NCI-H460 (cell line): ENCODE measurements at regions not wholly inside any gene's neighbourhood (a gene's known extent, or its start where the extent isn't known, plus 50 kb on each side); places are given as distances from the start of the nearest gene placed in this dataset.

ENCODE experiments used
- DNase-seq: peaks from one replicate; pipeline ENCODE4 v3.0.0-alpha.2; 2016; ENCODE audit warnings: low read depth; ENCODE audit errors: extremely low read depth

DNA sequence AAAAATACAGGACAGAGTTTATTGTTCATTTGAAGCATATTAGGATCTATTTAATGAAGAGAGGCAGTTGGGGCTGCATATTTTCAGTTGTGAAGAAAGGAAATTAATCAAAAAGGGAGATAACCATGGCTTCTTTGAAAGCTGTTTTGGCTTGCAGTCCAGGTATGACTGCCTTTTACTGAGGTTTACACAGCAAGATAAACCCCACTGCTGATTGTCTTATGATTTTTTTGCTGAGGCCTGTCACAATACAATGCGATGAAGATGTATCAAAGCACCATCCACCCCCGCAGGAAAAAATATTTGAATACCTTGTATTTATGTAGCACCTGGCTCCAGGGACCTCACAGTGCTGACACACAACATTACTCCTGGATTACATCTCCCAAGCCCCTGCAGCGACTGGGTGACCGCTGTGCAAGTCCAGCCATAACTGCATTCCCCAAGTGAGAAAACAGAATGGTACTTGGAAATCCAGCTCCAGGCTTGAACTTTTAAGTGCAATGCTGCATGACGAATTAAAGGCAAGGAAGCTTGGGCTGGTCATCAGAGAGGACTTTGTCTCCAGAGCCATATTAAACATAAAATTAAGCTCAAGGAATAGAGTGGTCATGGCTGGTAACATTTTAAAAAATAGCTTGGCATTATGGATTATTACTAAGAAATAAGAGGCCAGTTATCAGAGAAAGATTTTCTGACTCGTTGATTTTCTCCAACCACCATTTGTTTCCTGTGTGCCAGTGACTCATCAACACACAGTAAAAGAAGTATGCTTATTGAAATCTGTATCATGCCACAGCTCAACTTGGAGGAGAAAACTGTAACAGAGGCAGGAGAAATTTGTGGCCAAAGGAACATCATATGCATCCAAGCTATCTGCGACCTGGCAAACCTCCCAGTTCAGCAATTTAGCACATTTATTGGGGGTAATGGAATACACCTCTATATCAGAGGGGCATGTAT, 374.2 kb downstream of the MAN2A1 start:
- no peak for DNase-seq

GRCh38 chr5:110064603-110065268, 375.0 kb downstream of the MAN2A1 start:
- DNase-seq, result no peak

GRCh38 chr5:110070836-110071235, 381.1 kb downstream of the MAN2A1 start:
- no peak for DNase-seq

- DNase-seq, result no peak
Measured at GRCh38 chr5:110072651-110073050, 382.9 kb downstream of the MAN2A1 start.

DNA sequence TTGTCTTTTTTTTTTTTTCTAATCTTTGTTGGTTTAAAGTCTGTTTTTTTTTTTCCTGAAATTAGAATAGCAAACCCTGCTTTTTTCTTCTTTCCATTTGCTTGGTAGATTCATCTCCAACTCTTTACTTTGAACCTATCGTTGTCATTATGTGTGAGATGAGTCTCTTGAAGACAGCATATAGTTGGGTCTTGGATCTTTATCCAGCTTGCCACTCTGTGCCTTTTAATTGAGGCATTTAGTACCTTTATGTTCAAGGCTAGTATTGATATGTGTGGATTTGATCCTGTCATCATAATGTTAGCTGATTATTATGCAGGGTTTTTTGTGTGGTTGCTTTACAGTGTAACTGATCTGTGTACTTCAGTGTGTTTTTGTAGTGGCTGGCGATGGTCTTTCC, 383.8 kb downstream of the MAN2A1 start:
- DNase-seq, result no peak

GRCh38 chr5:110075656-110076055, 385.9 kb downstream of the MAN2A1 start:
- no peak for DNase-seq

DNA sequence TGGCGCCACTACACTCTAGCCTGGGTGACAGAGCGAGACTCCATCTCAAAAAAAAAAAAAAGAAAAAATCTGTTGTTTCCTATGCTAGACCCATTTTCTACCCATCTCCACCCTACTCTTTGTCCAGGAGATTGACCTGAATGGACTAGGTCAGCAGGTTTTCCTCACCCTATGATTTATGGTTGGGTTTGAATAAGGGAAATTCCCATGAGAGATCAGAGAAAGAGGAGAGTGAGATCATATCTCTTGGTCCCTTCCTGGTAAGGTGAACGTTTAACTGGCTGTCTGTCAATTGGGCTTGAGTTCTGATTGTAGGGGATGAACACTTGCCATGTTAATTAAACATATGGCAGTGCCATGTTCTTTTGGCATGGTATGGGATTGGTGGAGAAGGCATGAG, 387.4 kb downstream of the MAN2A1 start:
- DNase-seq, result no peak

DNA sequence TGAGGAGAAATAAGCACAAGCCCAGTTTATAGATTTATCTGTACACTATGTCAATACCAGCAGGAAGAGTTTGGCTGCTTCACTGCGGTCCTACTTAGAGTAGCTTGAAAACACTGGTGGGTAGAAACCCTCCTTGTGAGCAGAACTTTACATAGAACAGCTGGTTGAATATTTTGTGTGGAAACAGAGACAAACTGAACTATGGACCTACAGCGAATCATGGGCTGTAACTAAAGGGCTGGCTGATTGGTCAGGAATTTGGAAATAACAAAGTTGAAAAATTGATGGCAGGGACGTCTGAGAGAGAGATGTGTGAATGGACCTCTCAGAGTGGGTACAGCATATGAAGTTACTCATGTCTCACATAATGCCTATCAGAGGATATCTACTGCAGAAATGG, 392.5 kb downstream of the MAN2A1 start:
- no peak for DNase-seq

DNA sequence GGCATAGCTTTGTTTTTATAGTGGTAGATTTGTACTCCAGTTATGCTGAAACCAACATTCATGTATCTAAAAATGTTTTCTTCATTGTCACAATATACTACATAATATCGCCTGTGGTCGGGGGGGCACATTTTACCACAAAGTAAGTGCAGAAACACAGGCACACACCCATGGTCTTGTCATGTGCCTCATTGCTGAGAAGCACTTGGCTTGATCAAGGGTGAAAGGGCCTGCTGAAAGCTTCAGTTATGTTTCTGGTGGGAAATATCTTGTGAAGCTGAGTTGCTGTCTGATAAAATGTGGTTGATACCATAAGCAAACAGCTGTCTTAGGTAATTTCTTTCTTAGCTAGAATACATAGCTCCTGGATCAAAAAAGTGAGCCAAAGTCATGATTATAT, 393.1 kb downstream of the MAN2A1 start:
- no peak for DNase-seq

DNA sequence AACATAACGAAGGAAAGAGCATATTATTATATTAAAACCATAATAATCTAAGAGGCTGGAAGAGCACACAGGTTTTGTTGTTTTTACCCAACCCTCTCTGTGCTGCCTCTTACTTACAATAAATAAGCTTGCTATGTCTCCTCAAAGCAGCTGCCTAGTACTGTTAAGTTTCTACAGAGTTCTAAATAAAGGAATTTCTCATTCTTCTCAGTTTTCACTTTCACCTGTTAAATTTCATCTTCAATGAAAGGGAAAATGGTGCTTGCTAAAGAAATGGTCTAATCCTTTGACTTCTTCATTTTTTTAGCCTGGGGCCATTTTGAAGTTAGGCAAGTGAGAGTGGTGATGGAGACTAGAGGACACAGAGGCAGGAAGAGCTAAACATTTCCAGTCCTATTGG, 396.1 kb downstream of the MAN2A1 start:
- DNase-seq, result no peak

DNA sequence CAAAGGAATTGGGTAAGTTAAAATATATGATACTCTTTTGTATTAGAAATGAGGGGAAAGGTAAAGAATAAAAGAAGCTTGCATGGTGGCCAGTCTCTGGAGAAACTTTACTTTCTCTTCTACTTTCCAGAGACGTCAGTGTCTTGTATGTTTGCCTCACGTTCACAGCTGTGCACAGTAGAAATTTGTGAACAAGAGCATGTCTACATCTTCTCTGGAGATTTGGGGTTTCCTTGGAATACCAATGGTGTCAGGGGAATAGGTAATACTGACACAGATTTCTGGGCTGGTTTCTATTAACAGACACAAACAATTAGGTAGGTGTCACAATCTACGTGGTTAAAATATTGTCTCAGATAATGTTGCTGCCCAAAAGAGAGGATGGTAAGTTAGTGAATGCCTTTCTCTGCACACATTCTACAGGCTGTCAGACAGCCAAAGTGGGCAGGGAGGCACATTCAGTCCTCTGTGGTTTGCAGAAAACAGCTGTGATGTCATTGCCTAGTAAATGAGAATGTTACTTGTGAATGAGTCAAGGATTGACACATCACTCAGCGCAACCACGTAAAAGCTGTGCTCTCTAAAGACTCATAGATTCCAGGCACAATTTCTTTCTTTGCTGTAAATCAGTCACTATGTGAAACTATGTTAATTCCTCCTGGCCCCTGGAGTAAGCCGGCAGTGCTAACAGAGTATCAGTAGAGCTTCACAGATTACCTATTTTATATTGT, 397.1 kb downstream of the MAN2A1 start:
- peak; percentile 41 for DNase-seq

DNA sequence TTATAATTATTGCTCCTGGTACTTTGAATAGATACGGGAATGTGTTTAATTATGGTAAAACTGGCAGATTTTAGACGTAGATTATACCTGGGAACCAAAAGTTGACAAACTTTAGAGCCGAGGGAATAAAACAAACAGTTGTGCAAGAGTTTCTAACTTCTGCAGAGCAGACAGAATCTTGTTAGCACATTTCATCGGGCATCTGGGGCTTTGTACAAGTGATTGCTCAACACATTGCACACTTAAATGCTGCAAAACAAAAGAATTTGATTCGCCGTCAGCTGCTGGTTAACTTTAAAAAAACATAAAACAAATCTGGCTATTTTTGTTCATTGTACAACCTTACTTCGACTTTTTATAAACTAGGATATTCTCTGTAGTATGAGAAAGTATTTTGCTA, 398.1 kb downstream of the MAN2A1 start:
- DNase-seq, result no peak

DNA sequence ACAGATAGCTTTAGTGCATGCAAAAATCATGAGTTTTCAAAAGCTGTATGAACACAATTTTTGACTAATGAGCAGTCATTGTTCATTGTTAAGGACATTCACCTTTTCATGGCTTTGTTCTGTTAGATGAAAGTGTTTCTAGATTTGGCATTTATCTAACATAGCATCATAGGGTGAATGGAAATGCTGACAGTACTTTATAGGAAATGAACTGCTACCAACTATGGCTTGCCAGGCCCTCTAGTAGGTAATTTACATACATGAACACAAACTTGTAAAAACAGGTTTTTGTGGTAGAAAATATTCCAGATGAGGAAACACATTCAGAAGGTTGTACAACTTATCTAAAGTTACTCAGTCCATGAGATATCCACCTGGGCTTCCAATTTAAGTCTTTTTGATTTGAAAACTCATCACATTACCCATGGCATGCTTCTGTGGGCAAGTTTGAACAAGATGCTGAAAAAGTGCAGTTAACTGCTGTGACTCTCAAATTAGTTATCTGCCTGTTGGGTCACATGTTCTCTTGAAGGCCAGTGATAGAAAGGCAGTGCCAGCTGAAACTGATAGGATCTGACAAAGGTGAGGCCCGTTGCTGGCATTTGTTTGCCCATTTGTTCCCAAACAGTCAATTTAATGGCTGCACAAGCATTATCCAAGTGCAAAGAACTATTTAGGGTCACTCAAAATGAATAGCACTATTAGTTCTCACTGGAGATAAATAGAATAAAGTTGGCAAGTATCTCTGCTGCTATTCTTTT, 399.1 kb downstream of the MAN2A1 start:
- no peak for DNase-seq

DNA sequence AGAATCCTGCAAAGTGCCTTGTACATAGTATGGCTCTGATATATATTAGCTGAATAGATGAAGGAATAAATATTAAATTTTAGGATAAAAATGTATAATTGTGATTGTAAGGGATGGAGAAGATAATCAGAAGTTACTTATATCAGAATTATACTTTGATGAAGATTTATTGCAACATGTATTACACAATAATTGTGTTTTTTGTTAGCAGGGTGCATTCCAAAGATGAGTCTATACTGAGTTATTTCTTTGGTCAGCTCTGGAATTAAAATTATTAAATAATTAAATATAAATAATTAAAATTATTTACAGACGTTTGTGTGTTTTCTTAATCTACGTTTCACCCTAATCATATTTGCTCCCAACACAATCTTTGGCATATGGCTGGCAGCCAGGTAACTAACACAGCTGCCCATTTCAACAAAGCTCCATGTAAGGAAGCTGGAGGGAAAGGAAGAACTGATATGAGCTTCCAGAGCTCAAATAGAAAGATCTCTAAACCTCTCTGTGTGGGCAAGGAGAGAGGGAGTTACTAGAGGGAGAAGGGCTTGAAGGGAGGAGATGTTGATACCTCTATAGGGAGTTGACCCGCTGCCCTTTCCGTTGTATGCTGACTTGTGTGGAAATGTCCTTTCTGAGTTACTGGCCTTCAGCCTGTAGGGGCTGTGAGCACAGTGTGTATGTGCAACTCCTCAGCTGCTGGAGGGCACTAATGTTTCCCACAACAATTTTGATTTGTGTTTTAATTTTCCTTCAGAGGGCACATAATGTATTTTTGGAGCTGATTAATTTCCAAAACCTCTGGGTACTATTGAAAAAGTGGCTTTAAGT, 403.4 kb downstream of the MAN2A1 start:
- no peak for DNase-seq

DNA sequence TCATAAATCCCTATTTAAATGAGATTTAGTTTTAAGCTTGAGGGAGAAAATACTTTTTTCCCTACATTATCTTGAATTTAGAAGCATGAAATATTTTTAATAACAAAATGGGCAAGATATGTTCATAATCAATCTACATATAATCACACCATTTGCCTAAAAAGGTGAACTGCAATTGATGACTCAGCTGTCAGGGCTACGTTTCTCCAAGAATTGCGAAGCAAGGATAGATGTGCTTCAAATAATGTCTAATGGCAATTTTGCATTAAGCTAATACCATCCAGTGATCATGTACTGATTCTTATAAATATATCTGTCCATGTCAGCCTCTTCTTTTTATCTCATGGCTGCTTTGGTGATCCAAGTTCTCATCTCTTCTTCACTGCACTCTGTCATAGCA, 404.4 kb downstream of the MAN2A1 start:
- DNase-seq, result no peak

- no peak for DNase-seq
Measured at GRCh38 chr5:110094548-110094947, 404.8 kb downstream of the MAN2A1 start.

GRCh38 chr5:110096419-110096818, 406.7 kb downstream of the MAN2A1 start:
- no peak for DNase-seq

GRCh38 chr5:110099572-110099971, 409.8 kb downstream of the MAN2A1 start:
- DNase-seq, result no peak

DNA sequence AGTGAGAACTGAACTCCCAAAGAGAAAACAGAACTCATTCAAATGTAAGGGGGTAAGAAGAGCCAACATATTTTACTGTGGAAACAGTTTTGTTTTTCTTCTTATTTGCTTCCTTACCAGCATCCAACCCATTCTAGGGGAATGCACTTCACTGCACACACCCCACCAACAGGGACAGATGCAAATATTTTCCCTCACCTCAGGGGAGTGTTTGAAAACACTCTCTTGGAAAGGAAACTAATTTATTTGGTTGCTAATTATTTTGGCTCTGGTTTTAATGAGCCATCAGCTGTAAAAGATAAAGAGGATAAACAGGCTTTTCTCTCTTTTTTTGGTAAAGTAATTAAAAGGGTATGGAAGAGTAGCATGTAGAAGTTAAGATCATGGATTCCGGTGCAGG, 413.4 kb downstream of the MAN2A1 start:
- no peak for DNase-seq
